ENCODE measurements at regions not wholly inside any gene's neighbourhood (a gene's known extent, or its start where the extent isn't known, plus 50 kb on each side); places are given as distances from the start of the nearest gene placed in this dataset.

DNA sequence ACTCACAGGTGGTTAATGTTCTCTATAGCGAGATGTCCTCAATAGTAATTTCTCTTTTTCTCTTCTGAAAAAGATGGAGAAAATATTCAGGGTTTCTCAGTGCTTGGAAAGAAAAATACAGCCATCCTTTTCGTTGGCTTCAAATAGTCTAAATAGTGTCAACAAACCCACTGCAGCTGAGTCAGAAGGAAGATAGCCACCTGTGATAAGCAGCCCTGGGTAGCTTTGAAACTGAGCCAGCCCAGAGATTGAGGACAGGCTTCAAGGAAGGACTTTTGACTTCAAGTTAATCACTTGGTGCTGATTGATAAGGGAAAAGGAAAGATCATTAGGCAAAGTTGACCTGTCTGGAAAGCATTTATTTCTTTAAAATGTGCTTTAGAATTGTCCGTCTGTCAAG lies 78.7 kb upstream of the TYRP1 start:
- peak in 1 of 2 experiments; percentile 1 for DNase-seq
- no TSS peak for BruUV-seq (replicated peaks)
- no peaks in the 10 kb centered on the region for H3K79me2 ChIP-seq (ENCODE audit: low read depth)
- ChIA-PET POLR2A (ENCODE audit: unreplicated experiment) (no interaction called here), CTCF (no interaction called here)
- H3K4me3 ChIP-seq: no peak overlapping the region
- no peak overlapping the region for H3K27ac ChIP-seq
- no peaks in the 10 kb centered on the region for H3K4me1 ChIP-seq (replicated peaks; ENCODE audit: insufficient read depth)
- intact Hi-C loops (cut with micrococcal nuclease; ENCODE audit: unreplicated experiment): no loop called here
- no peaks in the 10 kb centered on the region for H3K27me3 ChIP-seq (ENCODE audit: insufficient read depth, low read depth)
- no peak for TF ChIP-seq CTCF (conservative IDR thresholded peaks at IDR 0.05)
- TF ChIP-seq EZH2 (IDR thresholded peaks at IDR 0.05; ENCODE audit: low read depth): no peak
- H3K9me3 ChIP-seq (ENCODE audit: insufficient read depth, low read depth): no peaks in the 10 kb centered on the region
- H3F3A ChIP-seq (ENCODE audit: insufficient read depth, low read depth): no peaks in the 10 kb centered on the region
- no peaks in the 10 kb centered on the region for H3K36me3 ChIP-seq (ENCODE audit: low read depth)
- no peaks in the 10 kb centered on the region for H4K20me1 ChIP-seq (ENCODE audit: insufficient read depth)
- H3K9me2 ChIP-seq (ENCODE audit: insufficient read depth): no peaks in the 10 kb centered on the region
- H3K4me2 ChIP-seq: no peak overlapping the region
- H2AFZ ChIP-seq: no peak overlapping the region

- Histone ChIP-seq H4K20me1 (ENCODE audit: insufficient read depth) (no peaks in the 10 kb centered on the region), H3K9me2 (ENCODE audit: insufficient read depth) (no peaks in the 10 kb centered on the region), H3F3A (ENCODE audit: insufficient read depth, low read depth) (no peaks in the 10 kb centered on the region), H3K4me1 (replicated peaks; ENCODE audit: insufficient read depth) (no peaks in the 10 kb centered on the region), H3K36me3 (ENCODE audit: low read depth) (no peaks in the 10 kb centered on the region), H2AFZ (no peak overlapping the region), H3K27me3 (ENCODE audit: insufficient read depth, low read depth) (no peaks in the 10 kb centered on the region), H3K79me2 (ENCODE audit: low read depth) (no peaks in the 10 kb centered on the region), H3K9me3 (ENCODE audit: insufficient read depth, low read depth) (no peaks in the 10 kb centered on the region), H3K4me2 (no peak overlapping the region), H3K4me3 (no peak overlapping the region), H3K27ac (no peak overlapping the region)
- CTCF ChIA-PET: no interaction called here
- no TSS peak for BruUV-seq (replicated peaks)
- TF ChIP-seq EZH2 (IDR thresholded peaks at IDR 0.05; ENCODE audit: low read depth): no peak
- no peak for TF ChIP-seq CTCF (conservative IDR thresholded peaks at IDR 0.05)
- POLR2A ChIA-PET (ENCODE audit: unreplicated experiment): no interaction called here
- intact Hi-C loops (cut with micrococcal nuclease; ENCODE audit: unreplicated experiment): no loop called here
- no peak for DNase-seq
These were observed 74.2 kb upstream of the TYRP1 start for GRCh38 chr9:12618956-12619355.

- CTCF ChIA-PET: no interaction called here
- no peaks in the 10 kb centered on the region for H4K20me1 ChIP-seq (ENCODE audit: insufficient read depth)
- no peaks in the 10 kb centered on the region for H3K27me3 ChIP-seq (ENCODE audit: insufficient read depth, low read depth)
- no peak overlapping the region for H3K4me2 ChIP-seq
- no peaks in the 10 kb centered on the region for H3K9me2 ChIP-seq (ENCODE audit: insufficient read depth)
- H3K4me1 ChIP-seq (replicated peaks; ENCODE audit: insufficient read depth): no peaks in the 10 kb centered on the region
- no peaks in the 10 kb centered on the region for H3K79me2 ChIP-seq (ENCODE audit: low read depth)
- POLR2A ChIA-PET (ENCODE audit: unreplicated experiment): no interaction called here
- no peak overlapping the region for H2AFZ ChIP-seq
- no peak overlapping the region for H3K4me3 ChIP-seq
- no peaks in the 10 kb centered on the region for H3F3A ChIP-seq (ENCODE audit: insufficient read depth, low read depth)
- DNase-seq: no peak
- no TSS peak for BruUV-seq (replicated peaks)
- TF ChIP-seq CTCF (conservative IDR thresholded peaks at IDR 0.05): no peak
- no peak for TF ChIP-seq EZH2 (IDR thresholded peaks at IDR 0.05; ENCODE audit: low read depth)
- H3K27ac ChIP-seq: no peak overlapping the region
- no peaks in the 10 kb centered on the region for H3K9me3 ChIP-seq (ENCODE audit: insufficient read depth, low read depth)
- no peaks in the 10 kb centered on the region for H3K36me3 ChIP-seq (ENCODE audit: low read depth)
- intact Hi-C loops (cut with micrococcal nuclease; ENCODE audit: unreplicated experiment): loop anchor here (10.0 kb wide), 1 partner anchor 71 kb away; no protein-coding TSS in a partner anchor
These were observed 67.3 kb upstream of the TYRP1 start for GRCh38 chr9:12625844-12626243.

All from PC-9 (cell line).